CD4-positive, alpha-beta T cell treated with Interleukin-1 beta for 1 hour (primary cell): ENCODE measurements at regions not wholly inside any gene's neighbourhood (a gene's known extent, or its start where the extent isn't known, plus 50 kb on each side); places are given as distances from the start of the nearest gene placed in this dataset.

ENCODE experiments used
- DNase-seq, 2 donors: peaks; one replicate each; pipeline ENCODE4 v3.0.0-alpha.2; 2020 to 2022

DNA sequence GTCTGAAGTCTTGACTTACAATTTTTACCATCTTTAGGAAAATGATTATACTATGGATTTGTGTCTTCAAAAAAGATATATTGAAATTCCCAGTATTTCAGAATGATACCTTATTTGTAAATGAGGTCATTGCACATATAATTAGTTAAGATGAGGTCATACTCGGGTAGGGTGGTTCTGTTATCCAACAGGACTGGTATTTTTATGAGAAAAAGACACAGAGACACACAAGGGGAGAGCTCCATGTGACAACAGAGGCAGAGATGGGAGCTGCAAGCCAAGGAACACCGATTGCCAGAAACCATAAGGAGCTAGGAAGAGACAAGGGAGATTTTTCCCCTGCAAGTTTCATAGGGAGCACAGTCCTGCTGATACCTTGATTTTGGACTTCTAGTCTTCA is 356.9 kb downstream of the ARL4A start:
- DNase-seq: no peak

DNA sequence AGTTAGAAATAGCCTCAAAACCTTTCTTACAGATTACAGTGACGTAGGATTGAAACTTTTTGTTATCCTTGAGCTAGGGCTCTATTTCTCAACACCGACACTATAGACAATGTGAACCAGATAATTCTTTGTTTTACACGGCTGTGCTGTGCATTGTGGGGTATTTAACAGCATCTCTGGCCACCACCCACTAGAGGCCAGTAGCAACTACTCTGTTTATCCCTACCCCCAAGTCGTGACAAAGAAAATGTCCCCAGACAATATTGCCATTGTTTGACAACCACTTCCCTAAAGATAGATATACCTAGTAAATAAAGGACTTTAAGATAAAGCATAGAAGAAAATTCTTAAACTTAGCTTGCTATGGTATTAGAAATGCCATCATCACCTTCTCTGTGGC is 359.6 kb downstream of the ARL4A start:
- DNase-seq: no peak

DNA sequence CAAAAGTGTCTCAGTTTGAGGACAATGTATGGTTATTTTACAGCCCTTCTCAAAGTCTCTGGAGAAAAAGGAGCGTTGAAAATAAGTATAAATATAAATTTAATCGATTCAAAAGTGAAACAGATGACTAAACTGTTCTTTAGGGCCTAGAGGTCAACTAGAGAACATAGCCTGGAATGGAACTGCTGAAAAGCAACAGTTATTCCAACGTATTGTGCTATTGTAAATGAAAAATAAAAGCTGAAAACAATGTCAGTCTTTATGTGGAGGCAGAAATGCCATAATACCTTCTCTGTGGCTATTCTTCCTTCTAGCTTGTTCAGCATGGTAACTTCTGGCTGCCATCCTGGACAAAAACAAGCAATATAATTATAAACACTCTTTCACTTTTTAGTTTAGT is 362.5 kb downstream of the ARL4A start:
- no peak for DNase-seq

- no peak for DNase-seq
Observed at GRCh38 chr7:13050703-13051102, 363.3 kb downstream of the ARL4A start.

GRCh38 chr7:13055732-13056368 is 368.4 kb downstream of the ARL4A start:
- no peak for DNase-seq

DNA sequence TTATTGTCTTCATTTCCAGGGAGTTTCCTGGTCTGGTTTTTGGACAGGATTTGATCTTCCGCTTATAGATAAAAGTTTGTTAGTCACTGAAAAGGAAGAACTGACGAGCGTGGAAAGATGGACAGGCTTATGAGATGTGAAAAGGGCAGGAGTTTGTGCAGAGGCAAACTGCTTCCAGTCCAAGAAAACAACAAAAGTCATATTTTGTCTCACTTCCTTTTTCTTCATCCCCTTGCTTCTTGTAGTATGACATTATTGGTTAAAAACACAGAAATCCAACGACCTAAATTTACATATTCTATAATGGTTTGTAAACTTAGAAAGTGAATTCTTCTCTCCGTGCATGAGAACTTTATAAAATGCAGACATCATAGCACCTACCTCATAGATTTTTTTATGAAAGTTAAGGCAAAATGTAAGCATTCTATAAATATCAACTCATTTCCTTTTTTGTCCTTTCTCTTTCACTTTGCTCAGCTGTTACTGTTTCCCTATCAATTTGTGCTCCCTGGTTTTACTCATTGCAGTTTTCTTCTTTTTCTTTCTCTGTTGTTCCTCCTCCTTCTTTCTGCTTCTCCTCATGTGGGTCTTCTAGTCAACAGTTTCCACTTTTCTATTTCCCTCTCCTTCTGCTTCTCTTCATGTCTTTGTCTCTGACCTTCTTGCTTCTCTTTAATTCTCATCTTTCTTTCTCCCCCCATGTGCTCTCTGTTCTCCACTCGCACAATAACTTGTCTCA is 370.2 kb downstream of the ARL4A start:
- no peak for DNase-seq

- DNase-seq: no peak
Observed at GRCh38 chr7:13060173-13060572, 372.7 kb downstream of the ARL4A start.

- no peak for DNase-seq
Observed at GRCh38 chr7:13061115-13061514, 373.7 kb downstream of the ARL4A start.

GRCh38 chr7:13062631-13063030 is 375.2 kb downstream of the ARL4A start:
- DNase-seq: no peak

DNA sequence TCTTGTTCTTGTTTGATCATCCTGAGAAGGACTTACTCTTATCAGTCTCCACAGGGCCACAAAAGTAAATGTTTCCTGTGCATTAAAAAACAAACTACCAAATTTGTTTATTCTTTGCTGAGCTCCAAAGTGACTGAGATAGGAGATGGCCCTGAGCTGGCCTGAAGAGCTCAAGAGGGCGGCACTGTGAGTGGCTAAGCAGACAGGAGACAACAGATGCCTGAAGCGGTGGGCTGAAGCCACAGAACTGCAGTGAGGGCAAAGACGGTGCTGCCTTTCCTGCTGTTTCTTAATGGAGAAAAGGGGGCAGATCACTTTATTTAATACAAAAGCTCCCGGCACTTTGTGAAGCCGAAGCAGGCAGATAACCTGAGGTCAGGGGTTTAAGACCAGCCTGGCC is 379.6 kb downstream of the ARL4A start:
- no peak for DNase-seq

GRCh38 chr7:13068032-13068431 is 380.6 kb downstream of the ARL4A start:
- no peak for DNase-seq

GRCh38 chr7:13069841-13070240 is 382.4 kb downstream of the ARL4A start:
- no peak for DNase-seq

GRCh38 chr7:13072014-13072413 is 384.6 kb downstream of the ARL4A start:
- no peak for DNase-seq

DNA sequence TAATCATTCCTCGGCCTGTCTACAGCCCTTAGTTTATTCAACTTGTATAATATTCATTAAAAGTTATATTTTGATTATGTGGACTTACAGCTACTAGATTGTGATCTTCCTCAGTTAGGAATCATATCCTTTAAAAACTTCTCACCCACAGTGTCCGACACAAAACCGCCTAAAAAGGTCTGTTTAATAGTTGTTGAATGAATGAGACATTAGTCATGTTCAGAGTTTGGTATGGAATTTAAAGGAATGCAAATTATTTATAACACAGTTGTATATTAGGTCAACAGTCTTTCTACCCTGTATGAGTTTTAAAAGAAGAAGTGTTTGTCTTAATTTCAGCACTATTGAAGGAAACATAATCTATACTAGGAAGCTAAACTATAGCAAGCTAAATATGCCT is 390.0 kb downstream of the ARL4A start:
- no peak for DNase-seq

GRCh38 chr7:13078105-13078504 is 390.7 kb downstream of the ARL4A start:
- DNase-seq: no peak

GRCh38 chr7:13090959-13091358 is 403.5 kb downstream of the ARL4A start:
- no peak for DNase-seq

DNA sequence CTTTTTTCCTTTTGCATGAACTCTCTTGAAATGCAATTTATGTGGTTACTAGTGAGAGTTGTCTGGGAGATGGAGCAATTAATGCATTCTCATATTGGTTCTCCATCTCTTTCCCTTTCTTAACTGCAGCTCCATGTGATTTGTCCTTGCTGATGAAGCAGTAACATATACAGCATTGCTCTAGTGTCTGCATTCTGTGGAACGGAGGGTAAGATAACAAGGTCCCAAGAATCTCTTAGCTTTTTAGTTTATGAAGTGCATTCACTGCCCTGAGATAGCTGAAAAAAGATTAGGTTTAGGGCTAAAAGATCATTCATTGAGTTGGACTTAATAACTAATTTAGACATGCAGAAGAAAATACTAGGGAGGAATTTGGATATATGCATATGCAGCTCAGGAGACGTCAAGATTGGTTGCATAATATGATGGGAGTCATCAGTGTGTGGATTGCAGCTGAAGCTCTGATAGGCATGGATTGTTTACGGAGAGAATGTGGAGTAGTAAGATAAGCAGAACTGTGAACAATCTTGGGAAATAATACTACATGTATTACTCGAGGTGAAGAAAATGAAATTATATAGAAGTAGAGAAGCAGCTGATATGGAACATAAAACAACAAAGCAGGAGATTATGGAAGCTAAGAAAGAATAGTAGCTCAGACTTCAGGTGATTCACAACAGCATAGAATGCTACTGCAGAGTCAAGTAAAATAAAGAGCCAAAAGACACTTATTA is 404.7 kb downstream of the ARL4A start:
- DNase-seq: no peak

- DNase-seq: no peak
Observed at GRCh38 chr7:13092708-13093005, 405.2 kb downstream of the ARL4A start.

GRCh38 chr7:13093160-13093559 is 405.7 kb downstream of the ARL4A start:
- no peak for DNase-seq

- DNase-seq: no peak
Observed at GRCh38 chr7:13097499-13097898, 410.1 kb downstream of the ARL4A start.

- DNase-seq: no peak
Observed at GRCh38 chr7:13098161-13098560, 410.7 kb downstream of the ARL4A start.

DNA sequence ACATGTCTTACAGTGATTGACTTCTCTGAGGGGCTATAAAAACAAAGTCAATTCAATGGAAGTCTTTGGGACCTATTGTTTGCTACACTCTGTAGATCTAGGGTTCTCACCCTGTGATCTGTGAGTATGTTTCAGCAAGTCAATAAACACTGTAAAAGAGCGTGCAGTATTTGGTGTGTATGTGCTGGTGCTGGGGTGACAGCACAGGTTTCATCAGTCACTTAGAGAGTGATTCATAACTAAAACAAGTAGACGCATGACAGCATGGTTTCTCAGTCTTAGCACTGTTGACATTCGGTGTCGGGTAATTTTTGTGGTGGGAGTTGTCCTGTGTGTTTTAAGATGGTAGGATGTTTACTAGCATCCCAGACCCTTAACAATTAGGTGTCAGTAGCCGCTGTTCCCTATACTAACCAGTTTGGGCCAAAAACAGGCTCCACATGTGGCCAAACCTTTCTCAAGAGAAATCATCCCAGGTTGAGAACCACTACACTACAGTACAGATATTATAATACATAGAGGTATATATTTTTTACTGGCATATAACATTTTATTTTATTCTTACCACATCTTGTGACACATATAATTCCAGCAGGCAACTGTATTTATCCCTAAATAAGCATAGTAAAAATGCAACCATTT is 411.8 kb downstream of the ARL4A start:
- no peak for DNase-seq

DNA sequence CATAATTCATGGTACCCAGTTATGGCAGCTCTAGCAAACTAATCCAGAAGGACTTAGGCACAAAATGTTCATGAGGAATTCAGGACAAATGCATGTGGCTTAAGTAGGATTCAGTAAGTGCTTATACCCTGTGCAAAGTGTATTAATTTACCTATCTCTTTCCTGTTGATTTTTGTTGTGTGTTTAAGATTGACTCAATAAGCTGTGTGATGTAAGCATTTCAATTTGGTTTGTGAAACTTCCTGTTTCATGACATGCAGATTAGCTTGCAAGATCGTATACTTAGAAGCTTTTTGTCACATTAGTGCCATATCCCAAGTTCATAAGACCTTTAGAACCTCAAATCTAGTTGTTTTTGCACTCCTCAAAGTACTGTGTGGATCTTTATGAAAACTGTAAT is 416.7 kb downstream of the ARL4A start:
- no peak for DNase-seq

GRCh38 chr7:13105209-13105608 is 417.8 kb downstream of the ARL4A start:
- no peak for DNase-seq
